WTC11 (cell line): ENCODE measurements at regions not wholly inside any gene's neighbourhood (a gene's known extent, or its start where the extent isn't known, plus 50 kb on each side); places are given as distances from the start of the nearest gene placed in this dataset.

Experiments
- ATAC-seq: fragments of 200-7000 bp; cut with Tn5 transposase; 2 replicates; pipeline ENCODE4 v1.10.0; 2021; ENCODE audit warnings: mild to moderate bottlenecking, moderate library complexity
- CTCF ChIA-PET: fragments of 300-600 bp; sonication (Branson Sonifier 250); formaldehyde crosslinking; loops from one replicate; lab custom pipeline; 2021; ENCODE audit warnings: antibody characterized with exemption; lab: Charles Lee
- POLR2A ChIA-PET: fragments of 350-600 bp; sonication (Branson Sonifier 250); formaldehyde crosslinking; loops from one replicate; lab custom pipeline; 2021; ENCODE audit warnings: antibody characterized with exemption; lab: Charles Lee
- DNase-seq: peaks from one replicate; pipeline ENCODE4 v3.0.0; 2021; ENCODE audit warnings: low spot score
- H3K27ac Mint-ChIP-seq: 2 replicates; pipeline ENCODE4 v1.8.0; 2021; ENCODE audit warnings: mixed read lengths
- H3K27me3 Mint-ChIP-seq: 2 replicates; pipeline ENCODE4 v1.8.0; 2021; ENCODE audit warnings: low read depth, mild to moderate bottlenecking, moderate library complexity, mixed read lengths
- H3K36me3 Mint-ChIP-seq: 2 replicates; pipeline ENCODE4 v1.8.0; 2021; ENCODE audit warnings: mixed read lengths
- H3K4me1 Mint-ChIP-seq: 2 replicates; pipeline ENCODE4 v1.8.0; 2022; ENCODE audit warnings: mixed read lengths
- H3K4me3 Mint-ChIP-seq: 2 replicates; pipeline ENCODE4 v1.8.0; 2021; ENCODE audit warnings: mild to moderate bottlenecking, moderate library complexity, mixed read lengths
- H3K9me3 Mint-ChIP-seq: 2 replicates; pipeline ENCODE4 v1.8.0; 2021; ENCODE audit warnings: mixed read lengths
- AR ChIP-seq: fragments of 250-450 bp; sonication (Bioruptor Pico); IDR thresholded peaks from 2 replicates; pipeline ENCODE4 v1.9.0; 2021; ENCODE audit warnings: mild to moderate bottlenecking
- CTCF ChIP-seq: fragments of 200-600 bp; IDR thresholded peaks from 2 replicates; pipeline ENCODE4 v1.8.0; 2022; ENCODE audit warnings: antibody characterized with exemption
- ELF4 ChIP-seq: sonication (generic); formaldehyde crosslinking; IDR thresholded peaks from 2 replicates; pipeline ENCODE4 v1.8.1; 2022; ENCODE audit warnings: low read depth, mild to moderate bottlenecking, moderate library complexity, missing genetic modification reagents
- FOXJ3 ChIP-seq: sonication (generic); formaldehyde crosslinking; IDR thresholded peaks from 2 replicates; pipeline ENCODE4 v1.9.0; 2021; ENCODE audit warnings: missing genetic modification reagents, mild to moderate bottlenecking, borderline replicate concordance
- GRHL2 ChIP-seq: fragments of 250-450 bp; sonication (Bioruptor Pico); IDR thresholded peaks from 2 replicates; pipeline ENCODE4 v1.8.0; 2022; ENCODE audit warnings: mild to moderate bottlenecking, moderate library complexity; ENCODE audit not compliant: insufficient replicate concordance, severe bottlenecking
- IRF2 ChIP-seq: sonication (generic); formaldehyde crosslinking; IDR thresholded peaks from 2 replicates; pipeline ENCODE4 v1.8.0; 2022; ENCODE audit warnings: low read depth, missing genetic modification reagents, borderline replicate concordance
- NFATC4 ChIP-seq: fragments of 250-450 bp; sonication (Bioruptor Pico); IDR thresholded peaks from 2 replicates; pipeline ENCODE4 v1.9.0; 2021; ENCODE audit warnings: mild to moderate bottlenecking
- PRDM15 ChIP-seq: sonication (generic); formaldehyde crosslinking; IDR thresholded peaks from 2 replicates; pipeline ENCODE4 v1.8.0; 2022; ENCODE audit warnings: missing genetic modification reagents
- RORB ChIP-seq: fragments of 250-450 bp; sonication (Bioruptor Pico); IDR thresholded peaks from 2 replicates; pipeline ENCODE4 v1.9.0; 2021; ENCODE audit warnings: mild to moderate bottlenecking
- SP1 ChIP-seq: sonication (generic); formaldehyde crosslinking; conservative IDR thresholded peaks from 2 replicates; pipeline ENCODE4 v1.8.1; 2022; ENCODE audit warnings: missing genetic modification reagents
- TCF7 ChIP-seq: sonication (generic); formaldehyde crosslinking; IDR thresholded peaks from 2 replicates; pipeline ENCODE4 v1.8.0; 2022; ENCODE audit warnings: mild to moderate bottlenecking, low read depth, missing genetic modification reagents, moderate library complexity
- ZNF671 ChIP-seq: fragments of 250-450 bp; sonication (Bioruptor Pico); IDR thresholded peaks from 2 replicates; pipeline ENCODE4 v1.8.0; 2021; ENCODE audit warnings: mild to moderate bottlenecking
- TF ChIP-seq, protein P1 (sequence below): sonication (generic); formaldehyde crosslinking; IDR thresholded peaks from 2 replicates; pipeline ENCODE4 v1.8.1; 2023; ENCODE audit warnings: mild to moderate bottlenecking, missing genetic modification reagents
- TF ChIP-seq, protein P2 (sequence below): sonication (generic); formaldehyde crosslinking; IDR thresholded peaks from 2 replicates; pipeline ENCODE4 v1.8.1; 2022; ENCODE audit warnings: mild to moderate bottlenecking, moderate library complexity, missing genetic modification reagents
- TF ChIP-seq, protein P3 (sequence below): sonication (generic); formaldehyde crosslinking; IDR thresholded peaks from 2 replicates; pipeline ENCODE4 v1.8.1; 2023; ENCODE audit warnings: mild to moderate bottlenecking, moderate library complexity, missing genetic modification reagents
- TF ChIP-seq, protein P4 (sequence below): sonication (generic); formaldehyde crosslinking; IDR thresholded peaks from 2 replicates; pipeline ENCODE4 v1.8.1; 2022; ENCODE audit warnings: low read depth, mild to moderate bottlenecking, moderate library complexity, missing genetic modification reagents, borderline replicate concordance

GRCh38 chr13:76029706-76030105, 393.6 kb downstream of the LMO7 start:
- Mint-ChIP-seq H3K4me1 (peaks cover 13% of the 10 kb centered on the region), H3K36me3 (no peaks in the 10 kb centered on the region), H3K27me3 (no peaks in the 10 kb centered on the region), H3K9me3 (no peaks in the 10 kb centered on the region), H3K4me3 (no peak overlapping the region), H3K27ac (no peak overlapping the region)
- ChIA-PET CTCF (interaction anchor here (1.3 to 2.0 kb wide), 2 partner anchors 10 to 159 kb away, joined by 3 to 8 read pairs; no protein-coding TSS in a partner anchor), POLR2A (no interaction called here)
- ATAC-seq (no peak), DNase-seq (no peak)
- no peak for TF ChIP-seq RORB (CRISPR knock-in tag)
- TF ChIP-seq, protein P1, sequence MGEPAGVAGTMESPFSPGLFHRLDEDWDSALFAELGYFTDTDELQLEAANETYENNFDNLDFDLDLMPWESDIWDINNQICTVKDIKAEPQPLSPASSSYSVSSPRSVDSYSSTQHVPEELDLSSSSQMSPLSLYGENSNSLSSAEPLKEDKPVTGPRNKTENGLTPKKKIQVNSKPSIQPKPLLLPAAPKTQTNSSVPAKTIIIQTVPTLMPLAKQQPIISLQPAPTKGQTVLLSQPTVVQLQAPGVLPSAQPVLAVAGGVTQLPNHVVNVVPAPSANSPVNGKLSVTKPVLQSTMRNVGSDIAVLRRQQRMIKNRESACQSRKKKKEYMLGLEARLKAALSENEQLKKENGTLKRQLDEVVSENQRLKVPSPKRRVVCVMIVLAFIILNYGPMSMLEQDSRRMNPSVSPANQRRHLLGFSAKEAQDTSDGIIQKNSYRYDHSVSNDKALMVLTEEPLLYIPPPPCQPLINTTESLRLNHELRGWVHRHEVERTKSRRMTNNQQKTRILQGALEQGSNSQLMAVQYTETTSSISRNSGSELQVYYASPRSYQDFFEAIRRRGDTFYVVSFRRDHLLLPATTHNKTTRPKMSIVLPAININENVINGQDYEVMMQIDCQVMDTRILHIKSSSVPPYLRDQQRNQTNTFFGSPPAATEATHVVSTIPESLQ (CRISPR knock-in tag), result no peak
- TF ChIP-seq, protein P2, sequence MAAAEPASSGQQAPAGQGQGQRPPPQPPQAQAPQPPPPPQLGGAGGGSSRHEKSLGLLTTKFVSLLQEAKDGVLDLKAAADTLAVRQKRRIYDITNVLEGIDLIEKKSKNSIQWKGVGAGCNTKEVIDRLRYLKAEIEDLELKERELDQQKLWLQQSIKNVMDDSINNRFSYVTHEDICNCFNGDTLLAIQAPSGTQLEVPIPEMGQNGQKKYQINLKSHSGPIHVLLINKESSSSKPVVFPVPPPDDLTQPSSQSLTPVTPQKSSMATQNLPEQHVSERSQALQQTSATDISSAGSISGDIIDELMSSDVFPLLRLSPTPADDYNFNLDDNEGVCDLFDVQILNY (CRISPR knock-in tag), result no peak
- TF ChIP-seq CTCF, result no peak

GRCh38 chr13:76029088-76029487, 393.0 kb downstream of the LMO7 start:
- ATAC-seq (no peak), DNase-seq (no peak)
- H3K27ac Mint-ChIP-seq, result no peak overlapping the region
- 0 out of 2 replicates have a peak, but pooled peaks cover 1% of the 10 kb centered on the region for H3K9me3 Mint-ChIP-seq
- H3K36me3 Mint-ChIP-seq, result no peaks in the 10 kb centered on the region
- no peaks in the 10 kb centered on the region for H3K27me3 Mint-ChIP-seq
- ChIA-PET POLR2A (no interaction called here), CTCF (interaction anchor here (2.0 kb wide), 1 partner anchor 10 kb away, joined by 8 read pairs; no protein-coding TSS in a partner anchor)
- no peak overlapping the region for H3K4me3 Mint-ChIP-seq
- peaks cover 13% of the 10 kb centered on the region for H3K4me1 Mint-ChIP-seq
- TF ChIP-seq, protein P3, sequence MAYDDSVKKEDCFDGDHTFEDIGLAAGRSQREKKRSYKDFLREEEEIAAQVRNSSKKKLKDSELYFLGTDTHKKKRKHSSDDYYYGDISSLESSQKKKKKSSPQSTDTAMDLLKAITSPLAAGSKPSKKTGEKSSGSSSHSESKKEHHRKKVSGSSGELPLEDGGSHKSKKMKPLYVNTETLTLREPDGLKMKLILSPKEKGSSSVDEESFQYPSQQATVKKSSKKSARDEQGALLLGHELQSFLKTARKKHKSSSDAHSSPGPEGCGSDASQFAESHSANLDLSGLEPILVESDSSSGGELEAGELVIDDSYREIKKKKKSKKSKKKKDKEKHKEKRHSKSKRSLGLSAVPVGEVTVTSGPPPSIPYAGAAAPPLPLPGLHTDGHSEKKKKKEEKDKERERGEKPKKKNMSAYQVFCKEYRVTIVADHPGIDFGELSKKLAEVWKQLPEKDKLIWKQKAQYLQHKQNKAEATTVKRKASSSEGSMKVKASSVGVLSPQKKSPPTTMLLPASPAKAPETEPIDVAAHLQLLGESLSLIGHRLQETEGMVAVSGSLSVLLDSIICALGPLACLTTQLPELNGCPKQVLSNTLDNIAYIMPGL (CRISPR knock-in tag), result no peak
- no peak for TF ChIP-seq PRDM15 (CRISPR knock-in tag)
- TF ChIP-seq FOXJ3, result no peak
- TF ChIP-seq, all 79 proteins: peak for 0

DNA sequence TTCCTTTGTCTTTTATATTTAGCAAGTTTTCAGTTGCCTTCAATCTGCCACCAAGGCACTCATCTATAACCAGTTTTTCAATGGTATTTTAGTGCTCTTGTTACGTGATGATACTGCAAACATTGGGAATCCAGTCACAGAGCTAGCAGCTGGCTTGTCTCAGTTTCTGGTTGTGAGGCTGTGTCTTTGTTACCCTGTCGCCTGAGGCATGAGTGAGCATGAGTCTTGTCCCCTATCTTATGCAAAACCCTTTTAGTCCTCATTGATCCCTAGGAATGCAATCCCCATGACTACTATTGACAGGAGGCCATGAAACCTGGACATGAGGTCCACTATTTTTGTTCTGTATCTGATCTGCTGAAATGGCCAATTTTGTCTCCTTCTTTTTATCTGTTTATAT, 391.0 kb downstream of the LMO7 start:
- H3K27ac Mint-ChIP-seq, result peak overlapping the region; percentile 12; the same call in 1 of the 2 replicates
- CTCF ChIA-PET, result interaction anchor here (1.0 to 1.9 kb wide), 2 partner anchors 11 to 331 kb away, joined by 3 to 6 read pairs; no protein-coding TSS in a partner anchor
- TF ChIP-seq, protein P4, sequence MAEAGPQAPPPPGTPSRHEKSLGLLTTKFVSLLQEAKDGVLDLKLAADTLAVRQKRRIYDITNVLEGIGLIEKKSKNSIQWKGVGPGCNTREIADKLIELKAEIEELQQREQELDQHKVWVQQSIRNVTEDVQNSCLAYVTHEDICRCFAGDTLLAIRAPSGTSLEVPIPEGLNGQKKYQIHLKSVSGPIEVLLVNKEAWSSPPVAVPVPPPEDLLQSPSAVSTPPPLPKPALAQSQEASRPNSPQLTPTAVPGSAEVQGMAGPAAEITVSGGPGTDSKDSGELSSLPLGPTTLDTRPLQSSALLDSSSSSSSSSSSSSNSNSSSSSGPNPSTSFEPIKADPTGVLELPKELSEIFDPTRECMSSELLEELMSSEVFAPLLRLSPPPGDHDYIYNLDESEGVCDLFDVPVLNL, result no peak
- TF ChIP-seq ELF4 (CRISPR knock-in tag) (no peak), GRHL2 (CRISPR knock-in tag) (no peak), AR (CRISPR knock-in tag) (no peak), NFATC4 (CRISPR knock-in tag) (no peak), IRF2 (CRISPR knock-in tag) (no peak), ZNF671 (CRISPR knock-in tag) (no peak), TCF7 (CRISPR knock-in tag) (no peak), SP1 (CRISPR knock-in tag) (no peak)
- TF ChIP-seq, all 79 proteins: peak for 0
- Mint-ChIP-seq H3K9me3 (peaks cover 5% of the 10 kb centered on the region; the same call in 1 of the 2 replicates), H3K4me1 (peaks cover 13% of the 10 kb centered on the region), H3K36me3 (no peaks in the 10 kb centered on the region), H3K4me3 (no peak overlapping the region), H3K27me3 (no peaks in the 10 kb centered on the region)
- DNase-seq (no peak), ATAC-seq (peak; percentile 82)
- POLR2A ChIA-PET, result no interaction called here
